ENCODE measurements at regions not wholly inside any gene's neighbourhood (a gene's known extent, or its start where the extent isn't known, plus 50 kb on each side); places are given as distances from the start of the nearest gene placed in this dataset.

GRCh38 chr1:232207073-232207866 lies 422.7 kb downstream of the SIPA1L2 start:
- TF ChIP-seq CTCF (IDR thresholded peaks at IDR 0.05) (no peak), POLR2A (IDR thresholded peaks at IDR 0.05) (no peak)
